ENCODE measurements at regions not wholly inside any gene's neighbourhood (a gene's known extent, or its start where the extent isn't known, plus 50 kb on each side); places are given as distances from the start of the nearest gene placed in this dataset.
"Not testable (repeated sequence)": the region's sequence is repeated elsewhere in the genome, so short reads cannot be mapped to it uniquely, and the experiment has no call there.

GRCh38 chr13:38002606-38003005, 133.0 kb upstream of the TRPC4 start:
- Mint-ChIP-seq H3K27ac (no peak overlapping the region), H3K36me3 (ENCODE audit: low read depth) (no peaks in the 10 kb centered on the region), H3K27me3 (no peaks in the 10 kb centered on the region), H3K4me3 (no peak overlapping the region), H3K9me3 (no peaks in the 10 kb centered on the region), H3K4me1 (ENCODE audit: low read depth) (no peaks in the 10 kb centered on the region)
- DNase-seq = no peak

GRCh38 chr13:37997641-37998040, 128.1 kb upstream of the TRPC4 start:
- DNase-seq = no peak
- Mint-ChIP-seq H3K36me3 (ENCODE audit: low read depth) (no peaks in the 10 kb centered on the region), H3K27ac (no peak overlapping the region), H3K9me3 (peaks cover 3% of the 10 kb centered on the region), H3K27me3 (no peaks in the 10 kb centered on the region), H3K4me3 (no peak overlapping the region), H3K4me1 (ENCODE audit: low read depth) (no peaks in the 10 kb centered on the region)

GRCh38 chr13:37995092-37995491, 125.5 kb upstream of the TRPC4 start:
- H3K4me1 Mint-ChIP-seq (ENCODE audit: low read depth) = no peaks in the 10 kb centered on the region

GRCh38 chr13:37986811-37987210, 117.2 kb upstream of the TRPC4 start:
- Mint-ChIP-seq H3K27ac (no peak overlapping the region), H3K4me1 (ENCODE audit: low read depth) (no peaks in the 10 kb centered on the region), H3K27me3 (no peaks in the 10 kb centered on the region), H3K9me3 (peaks cover 2% of the 10 kb centered on the region), H3K36me3 (ENCODE audit: low read depth) (no peaks in the 10 kb centered on the region), H3K4me3 (no peak overlapping the region)
- DNase-seq = no peak

More at GRCh38 chr13:37995092-37995491, 125.5 kb upstream of the TRPC4 start:
- Mint-ChIP-seq H3K27me3 (no peaks in the 10 kb centered on the region), H3K27ac (no peak overlapping the region), H3K4me3 (no peak overlapping the region), H3K36me3 (ENCODE audit: low read depth) (no peaks in the 10 kb centered on the region), H3K9me3 (peaks cover 3% of the 10 kb centered on the region)
- DNase-seq = no peak

- Mint-ChIP-seq H3K9me3 (peaks cover 2% of the 10 kb centered on the region), H3K4me1 (ENCODE audit: low read depth) (no peaks in the 10 kb centered on the region), H3K4me3 (no peak overlapping the region), H3K36me3 (ENCODE audit: low read depth) (no peaks in the 10 kb centered on the region), H3K27me3 (no peaks in the 10 kb centered on the region), H3K27ac (no peak overlapping the region)
- no peak for DNase-seq
Measured at GRCh38 chr13:37985281-37985680, 115.7 kb upstream of the TRPC4 start.

GRCh38 chr13:37984357-37984756, 114.8 kb upstream of the TRPC4 start:
- H3K9me3 Mint-ChIP-seq = peaks cover 2% of the 10 kb centered on the region
- no peak overlapping the region for H3K27ac Mint-ChIP-seq
- no peaks in the 10 kb centered on the region for H3K27me3 Mint-ChIP-seq
- no peak overlapping the region for H3K4me3 Mint-ChIP-seq
- no peaks in the 10 kb centered on the region for H3K4me1 Mint-ChIP-seq (ENCODE audit: low read depth)
- DNase-seq = no peak
- H3K36me3 Mint-ChIP-seq (ENCODE audit: low read depth) = no peaks in the 10 kb centered on the region

- H3K4me1 Mint-ChIP-seq (ENCODE audit: low read depth) = no peaks in the 10 kb centered on the region
- no peak overlapping the region for H3K27ac Mint-ChIP-seq
- H3K27me3 Mint-ChIP-seq = no peaks in the 10 kb centered on the region
- H3K9me3 Mint-ChIP-seq = peaks cover 2% of the 10 kb centered on the region
- no peaks in the 10 kb centered on the region for H3K36me3 Mint-ChIP-seq (ENCODE audit: low read depth)
- no peak for DNase-seq
- H3K4me3 Mint-ChIP-seq = no peak overlapping the region
Measured at GRCh38 chr13:37981932-37982331, 112.4 kb upstream of the TRPC4 start.

- Mint-ChIP-seq H3K36me3 (ENCODE audit: low read depth) (no peaks in the 10 kb centered on the region), H3K27me3 (no peaks in the 10 kb centered on the region), H3K9me3 (no peaks in the 10 kb centered on the region), H3K4me1 (ENCODE audit: low read depth) (no peaks in the 10 kb centered on the region), H3K4me3 (no peak overlapping the region), H3K27ac (no peak overlapping the region)
- no peak for DNase-seq
Measured at GRCh38 chr13:37978680-37979079, 109.1 kb upstream of the TRPC4 start.

GRCh38 chr13:37968555-37968954, 99.0 kb upstream of the TRPC4 start:
- Mint-ChIP-seq H3K27ac (no peak overlapping the region), H3K9me3 (no peaks in the 10 kb centered on the region), H3K4me3 (no peak overlapping the region), H3K4me1 (ENCODE audit: low read depth) (no peaks in the 10 kb centered on the region), H3K27me3 (no peaks in the 10 kb centered on the region), H3K36me3 (ENCODE audit: low read depth) (no peaks in the 10 kb centered on the region)
- DNase-seq = no peak

- no peak for DNase-seq
- Mint-ChIP-seq H3K9me3 (no peaks in the 10 kb centered on the region), H3K36me3 (ENCODE audit: low read depth) (no peaks in the 10 kb centered on the region), H3K4me3 (no peak overlapping the region), H3K27ac (no peak overlapping the region), H3K27me3 (no peaks in the 10 kb centered on the region), H3K4me1 (ENCODE audit: low read depth) (no peaks in the 10 kb centered on the region)
Measured at GRCh38 chr13:37966266-37966665, 96.7 kb upstream of the TRPC4 start.

GRCh38 chr13:37960427-37960826, 90.9 kb upstream of the TRPC4 start:
- no peaks in the 10 kb centered on the region for H3K27me3 Mint-ChIP-seq
- no peak overlapping the region for H3K27ac Mint-ChIP-seq
- no peaks in the 10 kb centered on the region for H3K36me3 Mint-ChIP-seq (ENCODE audit: low read depth)
- no peak overlapping the region for H3K4me3 Mint-ChIP-seq
- H3K9me3 Mint-ChIP-seq = peaks cover 4% of the 10 kb centered on the region
- no peaks in the 10 kb centered on the region for H3K4me1 Mint-ChIP-seq (ENCODE audit: low read depth)
- no peak for DNase-seq

- Mint-ChIP-seq H3K27me3 (no peaks in the 10 kb centered on the region), H3K4me1 (ENCODE audit: low read depth) (no peaks in the 10 kb centered on the region), H3K27ac (no peak overlapping the region), H3K9me3 (peaks cover 4% of the 10 kb centered on the region), H3K4me3 (no peak overlapping the region), H3K36me3 (ENCODE audit: low read depth) (no peaks in the 10 kb centered on the region)
- DNase-seq = no peak
Measured at GRCh38 chr13:37959284-37959683, 89.7 kb upstream of the TRPC4 start.

GRCh38 chr13:37956536-37956935, 87.0 kb upstream of the TRPC4 start:
- H3K36me3 Mint-ChIP-seq (ENCODE audit: low read depth) = no peaks in the 10 kb centered on the region
- H3K27me3 Mint-ChIP-seq = no peaks in the 10 kb centered on the region
- no peaks in the 10 kb centered on the region for H3K4me1 Mint-ChIP-seq (ENCODE audit: low read depth)
- H3K9me3 Mint-ChIP-seq = peaks cover 4% of the 10 kb centered on the region
- no peak overlapping the region for H3K27ac Mint-ChIP-seq
- no peak for DNase-seq
- H3K4me3 Mint-ChIP-seq = no peak overlapping the region

GRCh38 chr13:37954597-37954996, 85.0 kb upstream of the TRPC4 start:
- not testable (repeated sequence) for H3K4me1 Mint-ChIP-seq (ENCODE audit: low read depth); H3K4me3 Mint-ChIP-seq; DNase-seq; H3K27me3 Mint-ChIP-seq; H3K36me3 Mint-ChIP-seq (ENCODE audit: low read depth); H3K27ac Mint-ChIP-seq; H3K9me3 Mint-ChIP-seq

- no peak overlapping the region for H3K27ac Mint-ChIP-seq
- no peak for DNase-seq
- no peaks in the 10 kb centered on the region for H3K36me3 Mint-ChIP-seq (ENCODE audit: low read depth)
- no peaks in the 10 kb centered on the region for H3K27me3 Mint-ChIP-seq
- no peaks in the 10 kb centered on the region for H3K4me1 Mint-ChIP-seq (ENCODE audit: low read depth)
- H3K4me3 Mint-ChIP-seq = no peak overlapping the region
- peaks cover 2% of the 10 kb centered on the region for H3K9me3 Mint-ChIP-seq
Measured at GRCh38 chr13:37954191-37954590, 84.6 kb upstream of the TRPC4 start.

GRCh38 chr13:37953696-37954095, 84.1 kb upstream of the TRPC4 start:
- DNase-seq = no peak

More at GRCh38 chr13:37953696-37954095, 84.1 kb upstream of the TRPC4 start:
- Mint-ChIP-seq H3K9me3 (peaks cover 2% of the 10 kb centered on the region), H3K36me3 (ENCODE audit: low read depth) (no peaks in the 10 kb centered on the region), H3K27me3 (no peaks in the 10 kb centered on the region), H3K4me1 (ENCODE audit: low read depth) (no peaks in the 10 kb centered on the region), H3K27ac (no peak overlapping the region), H3K4me3 (no peak overlapping the region)
